MCF 10A (cell line): ENCODE measurements at regions not wholly inside any gene's neighbourhood (a gene's known extent, or its start where the extent isn't known, plus 50 kb on each side); places are given as distances from the start of the nearest gene placed in this dataset.
"Not testable (repeated sequence)": the region's sequence is repeated elsewhere in the genome, so short reads cannot be mapped to it uniquely, and the experiment has no call there.

Experiments used
- BruUV-seq: library from RNA; stranded (reverse); fragments of 400-500 nt; replicated peaks from 2 replicates; lab custom pipeline; 2021; lab: Mats Ljungman, UMichigan
- CTCF ChIA-PET: fragments of 300-600 bp; sonication (Branson Sonifier 250); formaldehyde crosslinking; extraction: SDS; loops from one replicate; lab custom pipeline; 2021; ENCODE audit warnings: antibody characterized with exemption, inconsistent platforms; lab: Yijun Ruan, JAX
- POLR2A ChIA-PET: fragments of 300-600, 350-650 bp; sonication (Branson Sonifier 250); formaldehyde crosslinking; extraction: SDS; loops from one replicate; lab custom pipeline; 2020; ENCODE audit warnings: antibody characterized with exemption, inconsistent platforms; lab: Yijun Ruan, JAX
- DNase-seq: peaks from one replicate; pipeline ENCODE4 v3.0.0-alpha.2; 2018; ENCODE audit not compliant: unreplicated experiment
- H3K27ac Mint-ChIP-seq: one replicate; pipeline ENCODE4 v1.8.0; 2022; ENCODE audit warnings: mild to moderate bottlenecking, low read depth, mixed read lengths; ENCODE audit not compliant: unreplicated experiment
- H3K27me3 Mint-ChIP-seq: one replicate; pipeline ENCODE4 v1.8.0; 2022; ENCODE audit warnings: mixed read lengths; ENCODE audit not compliant: insufficient read depth, unreplicated experiment
- H3K36me3 Mint-ChIP-seq: one replicate; pipeline ENCODE4 v1.8.0; 2022; ENCODE audit warnings: mild to moderate bottlenecking, moderate library complexity, mixed read lengths; ENCODE audit not compliant: insufficient read depth, unreplicated experiment
- H3K4me1 Mint-ChIP-seq: one replicate; pipeline ENCODE4 v1.8.0; 2022; ENCODE audit warnings: mixed read lengths; ENCODE audit not compliant: insufficient read depth, unreplicated experiment
- H3K4me3 Mint-ChIP-seq: one replicate; pipeline ENCODE4 v1.8.0; 2022; ENCODE audit warnings: mild to moderate bottlenecking, moderate library complexity, mixed read lengths; ENCODE audit not compliant: unreplicated experiment
- H3K9me3 Mint-ChIP-seq: one replicate; pipeline ENCODE4 v1.8.0; 2022; ENCODE audit warnings: mixed read lengths; ENCODE audit not compliant: unreplicated experiment
- CTCF ChIP-seq: fragments of 200-600 bp; IDR thresholded peaks from one replicate; pipeline ENCODE4 v1.8.0; 2022; ENCODE audit warnings: antibody characterized with exemption, mild to moderate bottlenecking; ENCODE audit not compliant: unreplicated experiment
- intact Hi-C: fragments of 100-400 bp; cut with micrococcal nuclease; formaldehyde crosslinking; loops from 2 replicates; pipeline ENCODE4 v1.14.1; 2022

GRCh38 chr5:123285122-123286023 is 137.8 kb downstream of the CEP120 start:
- POLR2A ChIA-PET: no interaction called here
- H3K9me3 Mint-ChIP-seq: no peaks in the 10 kb centered on the region
- no peak for DNase-seq
- CTCF ChIA-PET: interaction anchor here (0.7 to 1.2 kb wide), 4 partner anchors 9 to 250 kb away, joined by 3 read pairs; no protein-coding TSS in a partner anchor
- H3K4me1 Mint-ChIP-seq: peaks cover 8% of the 10 kb centered on the region
- H3K4me3 Mint-ChIP-seq: no peak overlapping the region
- no peak overlapping the region for H3K27ac Mint-ChIP-seq
- no TSS peak for BruUV-seq
- H3K36me3 Mint-ChIP-seq: no peaks in the 10 kb centered on the region
- intact Hi-C loops: no loop called here
- peaks cover 20% of the 10 kb centered on the region for H3K27me3 Mint-ChIP-seq
- TF ChIP-seq CTCF: no peak

- POLR2A ChIA-PET: interaction anchor here (0.6 to 1.1 kb wide), 3 partner anchors 74 to 360 kb away, joined by 3 to 4 read pairs (median 3); no protein-coding TSS in a partner anchor
- BruUV-seq: no TSS peak
- H3K27ac Mint-ChIP-seq: no peak overlapping the region
- no peaks in the 10 kb centered on the region for H3K9me3 Mint-ChIP-seq
- TF ChIP-seq CTCF: no peak
- intact Hi-C loops: no loop called here
- CTCF ChIA-PET: interaction anchor here (0.6 to 1.6 kb wide), 3 partner anchors 9 to 767 kb away, joined by 3 read pairs; no protein-coding TSS in a partner anchor
- peaks cover 20% of the 10 kb centered on the region for H3K27me3 Mint-ChIP-seq
- no peak overlapping the region for H3K4me3 Mint-ChIP-seq
- no peaks in the 10 kb centered on the region for H3K36me3 Mint-ChIP-seq
- H3K4me1 Mint-ChIP-seq: peaks cover 9% of the 10 kb centered on the region
- DNase-seq: no peak
Observed at GRCh38 chr5:123283499-123283898, 139.7 kb downstream of the CEP120 start.

- Mint-ChIP-seq H3K27me3 (peaks cover 20% of the 10 kb centered on the region), H3K36me3 (no peaks in the 10 kb centered on the region), H3K27ac (no peak overlapping the region), H3K9me3 (no peaks in the 10 kb centered on the region), H3K4me1 (peaks cover 13% of the 10 kb centered on the region), H3K4me3 (no peak overlapping the region)
- ChIA-PET POLR2A (interaction anchor here (0.6 to 1.1 kb wide), 3 partner anchors 73 to 360 kb away, joined by 3 to 4 read pairs (median 3); no protein-coding TSS in a partner anchor), CTCF (interaction anchor here (0.6 to 1.6 kb wide), 3 partner anchors 8 to 767 kb away, joined by 3 read pairs; no protein-coding TSS in a partner anchor)
- BruUV-seq: no TSS peak
- intact Hi-C loops: no loop called here
- peak; percentile 24 for DNase-seq
- no peak for TF ChIP-seq CTCF
Observed at GRCh38 chr5:123283031-123283430, 140.2 kb downstream of the CEP120 start.

- no peak overlapping the region for H3K4me3 Mint-ChIP-seq
- POLR2A ChIA-PET: interaction anchor here (0.7 to 1.1 kb wide), 2 partner anchors 34 to 73 kb away, joined by 3 to 4 read pairs; no protein-coding TSS in a partner anchor
- no peaks in the 10 kb centered on the region for H3K9me3 Mint-ChIP-seq
- no peak for TF ChIP-seq CTCF
- H3K4me1 Mint-ChIP-seq: peaks cover 13% of the 10 kb centered on the region
- DNase-seq: no peak
- intact Hi-C loops: no loop called here
- no peaks in the 10 kb centered on the region for H3K36me3 Mint-ChIP-seq
- CTCF ChIA-PET: interaction anchor here (0.7 to 1.6 kb wide), 3 partner anchors 63 to 766 kb away, joined by 3 read pairs; no protein-coding TSS in a partner anchor
- H3K27me3 Mint-ChIP-seq: peaks cover 20% of the 10 kb centered on the region
- no TSS peak for BruUV-seq
- no peak overlapping the region for H3K27ac Mint-ChIP-seq
Observed at GRCh38 chr5:123282444-123282843, 140.8 kb downstream of the CEP120 start.

GRCh38 chr5:123280854-123281253 is 142.3 kb downstream of the CEP120 start:
- POLR2A ChIA-PET, BruUV-seq, H3K36me3 Mint-ChIP-seq, DNase-seq, H3K4me3 Mint-ChIP-seq, CTCF ChIA-PET, H3K9me3 Mint-ChIP-seq, intact Hi-C loops, H3K27ac Mint-ChIP-seq: not testable (repeated sequence)
- peaks cover 15% of the 10 kb centered on the region for H3K27me3 Mint-ChIP-seq
- peaks cover 13% of the 10 kb centered on the region for H3K4me1 Mint-ChIP-seq
